K562 (cell line): ENCODE measurements at regions not wholly inside any gene's neighbourhood (a gene's known extent, or its start where the extent isn't known, plus 50 kb on each side); places are given as distances from the start of the nearest gene placed in this dataset.

Experiments used
- BMI1 ChIP-seq: fragments of 150-350 bp; IDR thresholded peaks from 2 replicates; pipeline ENCODE4 v1.6.1; 2014; ENCODE audit warnings: low read length
- C11orf30 ChIP-seq: fragments of 450-650 bp; IDR thresholded peaks from 2 replicates; pipeline ENCODE4 v1.6.1; 2016; ENCODE audit warnings: low read depth, mild to moderate bottlenecking
- CBFB ChIP-seq: sonication (generic); formaldehyde crosslinking; IDR thresholded peaks from 2 replicates; pipeline ENCODE4 v1.4.0; 2020; ENCODE audit warnings: mild to moderate bottlenecking, missing genetic modification reagents
- EP300 ChIP-seq: IDR thresholded peaks from 2 replicates; pipeline ENCODE4 v1.6.1; 2012; ENCODE audit warnings: low read length, improper control_type of control experiment
- HBP1 ChIP-seq: fragments of 450-650 bp; formaldehyde crosslinking; IDR thresholded peaks from 2 replicates; pipeline ENCODE4 v1.4.0; 2022; ENCODE audit warnings: missing genetic modification characterization
- HDGF ChIP-seq: fragments of 450-650 bp; IDR thresholded peaks from 2 replicates; pipeline ENCODE4 v1.6.1; 2016
- MEF2A ChIP-seq: IDR thresholded peaks from 2 replicates; pipeline ENCODE4 v1.6.1; 2011; ENCODE audit warnings: low read depth, mild to moderate bottlenecking, low read length, moderate library complexity; ENCODE audit not compliant: control insufficient read depth
- NFATC3 ChIP-seq: fragments of 450-650 bp; IDR thresholded peaks from 2 replicates; pipeline ENCODE4 v1.6.1; 2017; ENCODE audit warnings: mild to moderate bottlenecking
- NRF1 ChIP-seq, 2 experiments: fragments of 450-650 bp; IDR thresholded peaks in 1 of 2; conservative IDR thresholded peaks in 1 of 2; 2 replicates each; pipeline ENCODE4 v1.6.1; 2014; ENCODE audit warnings: mild to moderate bottlenecking in 2 of 2
- RAD21 ChIP-seq, 2 experiments: fragments of 250-450 bp in 1 of 2; fragments of 450-650 bp in 1 of 2; sonication (Bioruptor Pico) in 1 of 2; formaldehyde crosslinking in 1 of 2; IDR thresholded peaks in 1 of 2; conservative IDR thresholded peaks in 1 of 2; 2 replicates each; pipeline versions ENCODE4 v1.4.0 to v1.8.0; 2020 to 2022; ENCODE audit warnings: mild to moderate bottlenecking in 2 of 2, moderate library complexity in 1 of 2
- SAP30 ChIP-seq: fragments of 200-600 bp; sonication (generic); IDR thresholded peaks from 2 replicates; pipeline ENCODE4 v1.6.1; 2012; ENCODE audit warnings: borderline replicate concordance, low read depth, mild to moderate bottlenecking, moderate library complexity, low read length, control low read depth, inconsistent platforms; ENCODE audit not compliant: insufficient read depth, poor library complexity, severe bottlenecking
- SMAD1 ChIP-seq: fragments of 150-350 bp; IDR thresholded peaks from 2 replicates; pipeline ENCODE4 v1.6.1; 2014; ENCODE audit warnings: low read length, low read depth; ENCODE audit not compliant: partially characterized antibody
- STAT5A ChIP-seq: IDR thresholded peaks from 2 replicates; pipeline ENCODE4 v1.6.1; 2012; ENCODE audit warnings: low read length, inconsistent platforms, borderline replicate concordance
- ZNF695 ChIP-seq: fragments of 450-650 bp; formaldehyde crosslinking; IDR thresholded peaks from 2 replicates; pipeline ENCODE4 v1.4.0; 2020; ENCODE audit warnings: mild to moderate bottlenecking, moderate library complexity
- ZNF77 ChIP-seq: fragments of 250-450 bp; sonication (Bioruptor Pico); IDR thresholded peaks from 2 replicates; pipeline ENCODE4 v1.5.0; 2020
- TF ChIP-seq, protein P1 (sequence below): sonication (generic); formaldehyde crosslinking; IDR thresholded peaks from 2 replicates; pipeline ENCODE4 v1.4.0; 2020; ENCODE audit warnings: mild to moderate bottlenecking, missing genetic modification reagents
- TF ChIP-seq, protein P2 (sequence below): fragments of 250-450 bp; sonication (Bioruptor Pico); IDR thresholded peaks from 2 replicates; pipeline ENCODE4 v1.4.0; 2020; ENCODE audit warnings: mild to moderate bottlenecking, moderate library complexity, borderline replicate concordance
- TF ChIP-seq, protein P3 (sequence below), 2 experiments: IDR thresholded peaks; 2 replicates each; pipeline ENCODE4 v1.6.1; 2011; ENCODE audit warnings: borderline replicate concordance in 1 of 2, control low read depth in 1 of 2, low read depth in 1 of 2, low read length in 1 of 2, mild to moderate bottlenecking in 1 of 2, mixed read lengths in 1 of 2, moderate library complexity in 1 of 2; ENCODE audit not compliant: insufficient read depth in 1 of 2, insufficient read length in 1 of 2, poor library complexity in 1 of 2, severe bottlenecking in 1 of 2; ENCODE audit errors: extremely low read depth in 1 of 2

DNA sequence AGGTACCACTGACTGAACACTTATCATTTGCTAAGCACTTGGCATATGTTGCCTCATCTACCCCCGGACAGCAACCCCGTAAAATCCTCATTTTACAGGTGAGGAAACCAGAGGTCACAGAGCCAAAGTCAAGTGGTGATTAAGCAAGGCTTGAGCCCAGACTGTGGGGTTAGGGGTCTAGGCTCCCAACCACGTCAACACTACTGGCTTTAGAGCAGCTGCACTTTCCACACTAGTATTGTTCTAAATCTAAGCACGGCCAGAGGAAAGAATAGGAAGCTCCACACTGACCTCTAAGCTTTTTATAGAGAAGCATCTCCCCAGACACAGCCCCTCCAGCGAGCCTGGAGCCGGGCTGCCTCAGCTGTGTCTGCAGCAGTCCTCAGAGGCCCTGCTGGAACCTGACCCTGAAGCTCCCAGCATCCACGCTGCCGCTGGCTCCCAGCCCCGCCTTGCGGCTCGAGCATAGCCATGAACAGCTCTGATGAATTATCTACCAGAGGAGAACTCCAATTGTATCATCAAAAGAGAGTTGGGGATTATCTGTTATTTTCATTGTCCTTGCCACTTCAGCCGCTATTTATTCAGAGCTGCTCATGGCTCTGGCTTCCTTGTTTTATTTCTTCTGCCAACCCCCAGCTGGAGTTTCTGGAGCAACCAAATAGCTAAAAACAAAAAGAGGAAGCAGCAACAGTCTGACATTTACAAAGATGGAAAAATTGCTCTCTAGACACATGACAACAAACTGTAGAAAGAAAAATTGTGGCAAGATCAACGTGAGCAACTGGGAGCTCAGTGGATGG, 62.2 kb upstream of the RTN4 start (continued):
- TF ChIP-seq, protein P1, sequence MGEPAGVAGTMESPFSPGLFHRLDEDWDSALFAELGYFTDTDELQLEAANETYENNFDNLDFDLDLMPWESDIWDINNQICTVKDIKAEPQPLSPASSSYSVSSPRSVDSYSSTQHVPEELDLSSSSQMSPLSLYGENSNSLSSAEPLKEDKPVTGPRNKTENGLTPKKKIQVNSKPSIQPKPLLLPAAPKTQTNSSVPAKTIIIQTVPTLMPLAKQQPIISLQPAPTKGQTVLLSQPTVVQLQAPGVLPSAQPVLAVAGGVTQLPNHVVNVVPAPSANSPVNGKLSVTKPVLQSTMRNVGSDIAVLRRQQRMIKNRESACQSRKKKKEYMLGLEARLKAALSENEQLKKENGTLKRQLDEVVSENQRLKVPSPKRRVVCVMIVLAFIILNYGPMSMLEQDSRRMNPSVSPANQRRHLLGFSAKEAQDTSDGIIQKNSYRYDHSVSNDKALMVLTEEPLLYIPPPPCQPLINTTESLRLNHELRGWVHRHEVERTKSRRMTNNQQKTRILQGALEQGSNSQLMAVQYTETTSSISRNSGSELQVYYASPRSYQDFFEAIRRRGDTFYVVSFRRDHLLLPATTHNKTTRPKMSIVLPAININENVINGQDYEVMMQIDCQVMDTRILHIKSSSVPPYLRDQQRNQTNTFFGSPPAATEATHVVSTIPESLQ (CRISPR knock-in tag) = 0 out of 2 replicates have a peak, but pooled peaks have one; percentile 9
- no peak for TF ChIP-seq ZNF695 (CRISPR knock-in tag)
- no peak for TF ChIP-seq MEF2A
- TF ChIP-seq EP300 = no peak
- TF ChIP-seq HBP1 (CRISPR knock-in tag) = no peak
- peak in 1 of 2 experiments; percentile 40 for TF ChIP-seq RAD21 (CRISPR knock-in tag; conservative IDR thresholded peaks at IDR 0.05 in 1 of 2, IDR thresholded peaks at IDR 0.05 in 1 of 2)
- TF ChIP-seq SMAD1 = no peak
- no peak for TF ChIP-seq C11orf30
- TF ChIP-seq, protein P2, sequence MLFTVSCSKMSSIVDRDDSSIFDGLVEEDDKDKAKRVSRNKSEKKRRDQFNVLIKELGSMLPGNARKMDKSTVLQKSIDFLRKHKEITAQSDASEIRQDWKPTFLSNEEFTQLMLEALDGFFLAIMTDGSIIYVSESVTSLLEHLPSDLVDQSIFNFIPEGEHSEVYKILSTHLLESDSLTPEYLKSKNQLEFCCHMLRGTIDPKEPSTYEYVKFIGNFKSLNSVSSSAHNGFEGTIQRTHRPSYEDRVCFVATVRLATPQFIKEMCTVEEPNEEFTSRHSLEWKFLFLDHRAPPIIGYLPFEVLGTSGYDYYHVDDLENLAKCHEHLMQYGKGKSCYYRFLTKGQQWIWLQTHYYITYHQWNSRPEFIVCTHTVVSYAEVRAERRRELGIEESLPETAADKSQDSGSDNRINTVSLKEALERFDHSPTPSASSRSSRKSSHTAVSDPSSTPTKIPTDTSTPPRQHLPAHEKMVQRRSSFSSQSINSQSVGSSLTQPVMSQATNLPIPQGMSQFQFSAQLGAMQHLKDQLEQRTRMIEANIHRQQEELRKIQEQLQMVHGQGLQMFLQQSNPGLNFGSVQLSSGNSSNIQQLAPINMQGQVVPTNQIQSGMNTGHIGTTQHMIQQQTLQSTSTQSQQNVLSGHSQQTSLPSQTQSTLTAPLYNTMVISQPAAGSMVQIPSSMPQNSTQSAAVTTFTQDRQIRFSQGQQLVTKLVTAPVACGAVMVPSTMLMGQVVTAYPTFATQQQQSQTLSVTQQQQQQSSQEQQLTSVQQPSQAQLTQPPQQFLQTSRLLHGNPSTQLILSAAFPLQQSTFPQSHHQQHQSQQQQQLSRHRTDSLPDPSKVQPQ = no peak
- TF ChIP-seq, protein P3, sequence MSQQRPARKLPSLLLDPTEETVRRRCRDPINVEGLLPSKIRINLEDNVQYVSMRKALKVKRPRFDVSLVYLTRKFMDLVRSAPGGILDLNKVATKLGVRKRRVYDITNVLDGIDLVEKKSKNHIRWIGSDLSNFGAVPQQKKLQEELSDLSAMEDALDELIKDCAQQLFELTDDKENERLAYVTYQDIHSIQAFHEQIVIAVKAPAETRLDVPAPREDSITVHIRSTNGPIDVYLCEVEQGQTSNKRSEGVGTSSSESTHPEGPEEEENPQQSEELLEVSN (IDR thresholded peaks at IDR 0.05; ENCODE audit: borderline replicate concordance in 1 of 2, extremely low read depth in 1 of 2, insufficient read depth in 1 of 2, insufficient read length in 1 of 2, low read depth in 1 of 2, low read length in 1 of 2, poor library complexity in 1 of 2, severe bottlenecking in 1 of 2) = no peak
- TF ChIP-seq NFATC3 = no peak
- no peak for TF ChIP-seq BMI1
- no peak for TF ChIP-seq CBFB (CRISPR knock-in tag)
- no peak for TF ChIP-seq SAP30
- no peak for TF ChIP-seq HDGF
- TF ChIP-seq NRF1 (conservative IDR thresholded peaks at IDR 0.05 in 1 of 2, IDR thresholded peaks at IDR 0.05 in 1 of 2) = 0 out of 4 replicates have a peak, but pooled peaks of 1 of the 2 experiments have one; percentile 7
- TF ChIP-seq ZNF77 (CRISPR knock-in tag) = no peak
- no peak for TF ChIP-seq STAT5A
